ENCODE measurements at regions not wholly inside any gene's neighbourhood (a gene's known extent, or its start where the extent isn't known, plus 50 kb on each side); places are given as distances from the start of the nearest gene placed in this dataset.

- Histone ChIP-seq H4K8ac (ENCODE audit: extremely low read depth, insufficient read depth, low read length) (no peak overlapping the region), H3K18ac (ENCODE audit: extremely low read depth, low read length) (no peak overlapping the region), H2AFZ (ENCODE audit: low read length) (no peak overlapping the region), H3K79me1 (ENCODE audit: low read depth, low read length) (no peaks in the 10 kb centered on the region), H3K4me2 (ENCODE audit: insufficient read depth in 1 of 2, low read depth in 2 of 2, low read length in 2 of 2) (no peak overlapping the region), H3K4me1 (replicated peaks in 1 of 4; ENCODE audit: control insufficient read depth in 3 of 4, insufficient read depth in 4 of 4, low read length in 3 of 4) (0 out of 7 replicates have a peak, but pooled peaks cover 0 to 2% (median 0%) of the 10 kb centered on the region in 4 experiments), H2BK12ac (ENCODE audit: low read depth, low read length) (0 out of 2 replicates have a peak overlapping the region, but pooled peaks have one; percentile 27), H3K56ac (replicated peaks; ENCODE audit: insufficient read length, low read depth, low read length) (no peak overlapping the region), H3K79me2 (ENCODE audit: control insufficient read depth in 1 of 2, insufficient read depth in 2 of 2, low read length in 2 of 2) (no peaks in the 10 kb centered on the region), H3K23me2 (ENCODE audit: low read depth, low read length) (no peaks in the 10 kb centered on the region), H4K91ac (replicated peaks; ENCODE audit: insufficient read length, low read length) (no peak overlapping the region), H2BK15ac (ENCODE audit: low read length) (no peak overlapping the region), H2AK5ac (ENCODE audit: low read depth, low read length) (no peak overlapping the region), H2BK20ac (ENCODE audit: low read length) (no peak overlapping the region), H2BK120ac (replicated peaks; ENCODE audit: low read depth, low read length) (no peak overlapping the region), H3K4me3 (ENCODE audit: extremely low read depth in 1 of 4, insufficient read depth in 2 of 4, low read depth in 3 of 4, low read length in 4 of 4) (no peak overlapping the region), H3K27me3 (replicated peaks in 1 of 4; ENCODE audit: control insufficient read depth in 3 of 4, extremely low read depth in 1 of 4, insufficient read depth in 3 of 4, low read length in 3 of 4) (no peaks in the 10 kb centered on the region; a peak in 1 of 7 replicates), H3K36me3 (ENCODE audit: control insufficient read depth in 2 of 4, insufficient read depth in 4 of 4, low read length in 3 of 4) (no peaks in the 10 kb centered on the region), H3K9me3 (ENCODE audit: insufficient read depth in 2 of 2, low read depth in 1 of 2, low read length in 1 of 2) (peaks cover 0 to 5% of the 10 kb centered on the region in 2 experiments; a peak in 1 of 4 replicates), H4K20me1 (replicated peaks in 1 of 2; ENCODE audit: control insufficient read depth in 1 of 2, insufficient read depth in 2 of 2, low read length in 2 of 2) (no peaks in the 10 kb centered on the region), H3K27ac (ENCODE audit: low read depth, low read length) (no peak overlapping the region), H3K23ac (ENCODE audit: insufficient read length) (no peak overlapping the region), H3K9ac (replicated peaks in 1 of 4; ENCODE audit: extremely low read depth in 1 of 4, low read depth in 3 of 4, low read length in 3 of 4) (no peak overlapping the region), H3K4ac (replicated peaks; ENCODE audit: insufficient read length, low read depth, low read length) (no peak overlapping the region), H4K5ac (ENCODE audit: insufficient read length, low read depth, low read length) (no peak overlapping the region), H3K14ac (ENCODE audit: insufficient read length) (no peak overlapping the region), H2BK5ac (ENCODE audit: low read depth, low read length) (no peak overlapping the region)
- FAIRE-seq (no peak), DNase-seq (ENCODE audit: low read depth in 1 of 2, low spot score in 2 of 2) (no peak)
- ChIA-PET CTCF (ENCODE audit: partially characterized antibody) (interaction anchor here (0.6 to 9.3 kb wide), 10 partner anchors 13 to 742 kb away, joined by 3 to 150 read pairs (median 3); no protein-coding TSS in a partner anchor), POLR2A (ENCODE audit: partially characterized antibody) (interaction anchor here (1.2 kb wide), 1 partner anchor 53 kb away, joined by 3 read pairs; no protein-coding TSS in a partner anchor)
- WGBS, 2 experiments (ENCODE audit: extremely low coverage in 1 of 2, insufficient coverage in 1 of 2, insufficient read length in 1 of 2, insufficient replicate concordance in 2 of 2, low coverage in 1 of 2, low lambda C conversion rate in 2 of 2, missing lambda C conversion rate in 1 of 2): 88% methylated on average over 9 of the region's 9 CpGs; no CpG with 5 or more reads in 1 of the 2 experiments
- TF ChIP-seq SAP30 (IDR thresholded peaks at IDR 0.05; ENCODE audit: insufficient read depth, insufficient replicate concordance, low read length) (no peak), RBBP5 (IDR thresholded peaks at IDR 0.05; ENCODE audit: borderline replicate concordance, low read depth, low read length) (no peak), BCL11A (IDR thresholded peaks at IDR 0.05; ENCODE audit: low read depth in 2 of 2, low read length in 2 of 2) (no peak), MAX (IDR thresholded peaks at IDR 0.05) (no peak)
Measured at GRCh38 chr6:150813319-150813992, 52.0 kb upstream of the MTHFD1L start.

Data from H1 (cell line).